Epidermal melanocyte (primary cell): ENCODE measurements at regions not wholly inside any gene's neighbourhood (a gene's known extent, or its start where the extent isn't known, plus 50 kb on each side); places are given as distances from the start of the nearest gene placed in this dataset.
"Not testable (repeated sequence)": the region's sequence is repeated elsewhere in the genome, so short reads cannot be mapped to it uniquely, and the experiment has no call there.

Experiments
- DNase-seq: peaks from one replicate; pipeline ENCODE4 v3.0.0; 2011; ENCODE audit warnings: low spot score; ENCODE audit not compliant: insufficient read length

GRCh38 chr20:53891306-53891894 lies 179.0 kb downstream of the BCAS1 start:
- DNase-seq, result no peak

- DNase-seq, result no peak
Measured at GRCh38 chr20:53890443-53891305, 179.7 kb downstream of the BCAS1 start.

- no peak for DNase-seq
Measured at GRCh38 chr20:53889411-53890148, 180.8 kb downstream of the BCAS1 start.

GRCh38 chr20:53888951-53889350 lies 181.4 kb downstream of the BCAS1 start:
- DNase-seq, result no peak

DNA sequence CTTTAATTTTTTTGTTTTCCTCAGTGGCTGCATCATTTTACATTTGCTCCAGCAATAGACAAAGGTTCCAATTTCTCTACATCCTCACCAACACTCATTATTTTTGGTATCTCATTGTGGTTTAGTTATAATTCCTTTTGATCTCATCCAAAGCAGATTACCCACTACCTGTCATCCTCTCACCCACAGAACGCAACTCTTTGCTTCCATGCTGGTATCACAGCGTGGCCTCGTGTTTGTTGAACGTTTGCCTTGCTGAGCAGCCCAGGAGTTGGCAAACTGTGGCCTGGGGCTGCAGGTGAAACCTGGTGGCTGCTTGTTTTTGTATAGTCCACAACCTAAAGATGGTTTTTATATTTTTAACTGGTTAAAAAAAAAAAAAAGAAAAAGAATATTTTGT lies 181.9 kb downstream of the BCAS1 start:
- DNase-seq, result no peak

GRCh38 chr20:53887973-53888372 lies 182.4 kb downstream of the BCAS1 start:
- no peak for DNase-seq

DNA sequence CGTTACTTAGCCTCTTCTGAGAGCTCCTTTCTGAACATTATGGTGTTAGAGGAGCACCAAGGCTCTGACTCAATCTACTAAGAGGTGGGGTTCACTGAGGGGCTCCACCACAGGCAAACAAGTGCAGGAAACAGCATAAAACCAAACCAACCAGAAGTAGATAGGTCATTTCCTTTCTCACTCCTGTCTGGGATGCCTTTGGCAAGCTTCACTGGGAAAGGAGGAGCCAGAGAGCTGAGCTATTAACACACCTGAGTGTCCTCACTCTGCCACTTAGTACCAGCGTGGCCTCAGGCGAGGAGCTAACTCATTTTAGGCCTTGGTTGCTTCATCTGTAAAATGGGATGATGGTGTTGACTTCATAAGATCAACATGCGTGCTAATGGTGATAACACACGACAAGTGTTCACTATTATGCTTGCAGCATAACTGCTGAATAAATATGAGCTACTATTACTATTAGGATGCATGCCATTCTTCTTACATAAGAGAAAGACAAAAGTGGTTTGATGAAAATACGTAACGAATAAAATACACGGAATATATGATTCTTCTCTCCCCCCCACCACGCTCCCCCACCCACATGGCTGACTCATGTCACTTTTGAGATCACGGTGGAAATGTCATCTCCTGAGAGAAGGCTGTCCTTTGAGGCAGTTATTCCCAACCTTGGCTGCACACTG lies 185.4 kb downstream of the BCAS1 start:
- DNase-seq, result no peak

- no peak for DNase-seq
Measured at GRCh38 chr20:53883098-53883911, 187.1 kb downstream of the BCAS1 start.

DNA sequence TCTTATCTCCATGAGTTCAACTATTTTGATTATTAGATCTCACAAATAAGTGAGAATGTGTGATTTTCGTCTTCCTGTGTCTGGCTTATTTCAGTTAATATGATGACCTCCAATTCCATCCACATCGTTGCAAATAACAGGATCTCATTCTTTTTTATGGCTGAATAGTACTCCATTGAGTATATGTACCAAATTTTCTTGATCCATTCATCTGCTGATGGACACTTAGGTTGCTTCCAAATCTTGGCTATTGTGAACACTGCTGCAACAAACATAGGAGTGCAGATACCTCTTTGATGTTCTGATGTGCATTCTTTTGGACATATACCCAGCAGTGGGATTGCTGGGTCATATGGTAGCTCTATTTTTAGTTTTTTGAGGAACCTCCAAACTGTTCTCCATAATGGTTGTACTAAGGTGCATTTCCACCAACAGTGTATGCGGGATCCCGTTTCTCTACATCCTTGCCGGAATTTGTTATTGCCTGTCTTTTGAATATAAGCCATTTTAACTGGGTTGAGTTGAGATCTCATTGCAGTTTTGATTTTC lies 187.9 kb downstream of the BCAS1 start:
- not testable (repeated sequence) for DNase-seq

DNA sequence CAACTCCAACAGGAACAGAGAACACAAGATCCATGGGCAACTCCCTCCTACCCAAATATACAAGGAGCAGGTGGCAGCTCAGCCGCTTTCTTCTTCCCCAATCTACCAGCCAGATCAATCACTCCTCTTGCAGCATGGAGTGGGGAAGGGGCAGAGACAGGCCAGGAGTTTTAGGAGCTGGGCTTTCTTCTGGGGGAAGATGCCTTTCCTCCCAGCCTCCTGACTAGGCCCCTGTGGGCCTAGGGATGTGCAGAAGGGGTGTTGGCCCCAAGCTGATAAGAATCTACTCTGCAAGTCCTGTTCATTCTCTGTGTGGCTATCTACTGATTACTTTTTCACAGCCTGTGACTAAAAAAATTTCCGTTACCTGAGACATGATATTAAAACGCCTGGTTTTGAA lies 189.0 kb downstream of the BCAS1 start:
- DNase-seq, result no peak

GRCh38 chr20:53880108-53880641 lies 190.2 kb downstream of the BCAS1 start:
- DNase-seq, result no peak

DNA sequence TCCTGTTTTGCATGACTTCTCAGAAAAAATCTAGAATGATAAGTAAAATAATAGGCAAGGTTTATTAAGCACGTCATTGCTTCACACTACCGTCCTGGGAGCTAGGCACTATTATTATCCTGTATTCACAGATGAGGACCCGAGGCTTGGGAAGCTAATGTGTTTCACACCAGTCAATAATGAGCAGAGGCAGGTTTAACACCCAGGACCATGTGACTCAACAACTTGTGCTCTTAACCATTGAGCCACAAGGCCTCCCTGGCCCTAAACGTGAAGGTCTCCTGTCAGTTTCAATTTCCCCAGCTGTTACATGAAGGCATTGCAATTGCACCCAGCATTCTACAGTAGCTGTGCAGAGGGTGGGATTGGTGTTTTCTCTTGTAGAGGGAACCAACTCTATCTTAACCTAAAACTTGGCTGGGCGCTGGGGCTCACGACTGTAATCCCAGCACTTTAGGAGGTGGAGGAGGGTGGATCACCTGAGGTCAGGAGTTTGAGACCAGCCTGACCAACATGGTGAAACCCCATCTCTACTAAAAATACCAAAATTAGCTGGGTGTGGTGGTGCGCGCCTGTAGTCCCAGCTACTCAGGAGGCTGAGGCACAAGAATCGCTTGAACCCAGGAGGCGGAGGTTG lies 191.2 kb downstream of the BCAS1 start:
- no peak for DNase-seq

DNA sequence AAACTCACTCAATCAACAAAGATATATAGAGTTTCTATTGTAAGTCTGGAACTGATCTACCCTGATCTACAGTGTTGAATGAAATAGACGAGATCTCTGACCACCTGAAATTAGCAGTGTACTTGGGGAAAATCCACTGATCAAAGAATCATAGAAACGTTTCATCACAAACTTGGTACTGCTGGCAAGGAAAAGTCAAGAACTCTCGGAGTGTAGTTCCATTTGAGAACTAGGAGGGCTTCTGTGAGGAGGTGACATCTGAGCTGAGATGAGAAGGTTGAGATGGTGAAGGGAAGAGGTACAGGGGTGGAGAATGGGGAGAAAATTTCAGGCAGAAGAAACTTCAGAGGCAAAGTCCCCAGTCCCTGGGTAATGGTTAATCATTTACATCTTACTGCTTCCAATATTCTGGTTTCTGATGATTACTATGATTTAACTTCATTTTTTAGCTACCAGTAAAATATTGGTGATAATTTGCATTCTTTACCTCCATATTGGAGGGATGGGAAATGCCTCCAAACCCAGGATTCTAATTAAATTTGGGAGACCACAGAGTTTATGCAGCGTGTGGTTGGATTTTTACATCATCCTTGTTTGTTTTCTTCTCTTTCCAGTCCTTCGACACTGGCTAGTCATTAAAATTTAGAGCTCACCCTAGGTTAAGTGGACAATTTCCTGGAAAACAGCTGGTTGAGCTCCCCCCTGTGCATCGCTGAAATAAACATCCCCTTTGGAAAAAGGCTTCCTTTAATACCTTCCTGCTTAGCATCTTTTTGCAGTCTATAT lies 191.9 kb downstream of the BCAS1 start:
- no peak for DNase-seq

- DNase-seq, result no peak
Measured at GRCh38 chr20:53876956-53877355, 193.4 kb downstream of the BCAS1 start.

DNA sequence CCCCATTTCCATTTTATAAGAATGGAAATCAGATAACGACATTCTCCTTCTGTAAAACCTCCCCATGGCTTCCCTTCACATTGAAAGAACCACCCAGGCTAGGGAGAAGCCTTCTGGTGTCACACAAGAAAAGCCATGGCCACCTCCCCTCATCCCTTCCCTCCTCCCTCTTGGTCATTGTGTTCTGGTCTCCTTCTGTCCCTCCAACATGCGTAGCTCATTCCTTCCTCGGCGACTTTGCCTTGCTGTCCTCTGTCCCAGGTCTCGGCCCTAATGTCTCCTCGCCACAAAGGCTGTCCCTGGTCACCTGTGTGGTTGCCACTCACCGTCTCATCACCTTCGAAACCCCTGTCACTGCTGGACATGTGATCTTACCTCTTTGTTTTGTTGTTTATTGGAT lies 193.9 kb downstream of the BCAS1 start:
- DNase-seq, result no peak

DNA sequence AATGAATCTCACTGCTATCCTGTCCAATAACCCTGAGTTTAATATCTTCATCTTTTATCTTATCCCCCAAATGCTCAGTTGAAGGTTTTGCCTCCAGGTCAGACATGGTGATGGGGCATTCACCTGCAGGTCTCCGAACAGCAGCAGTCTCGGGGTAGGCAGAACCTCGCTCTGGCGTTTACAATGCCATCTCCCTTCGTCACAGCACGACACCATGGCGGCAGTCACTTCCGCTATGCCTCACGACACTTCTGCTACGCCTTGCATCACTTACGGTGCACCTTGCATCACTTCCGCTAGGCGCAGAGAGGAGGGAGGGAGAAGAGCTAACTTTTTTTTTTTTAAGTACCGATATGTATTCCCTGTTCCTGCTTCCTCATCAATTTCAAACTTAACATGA lies 194.9 kb downstream of the BCAS1 start:
- no peak for DNase-seq

DNA sequence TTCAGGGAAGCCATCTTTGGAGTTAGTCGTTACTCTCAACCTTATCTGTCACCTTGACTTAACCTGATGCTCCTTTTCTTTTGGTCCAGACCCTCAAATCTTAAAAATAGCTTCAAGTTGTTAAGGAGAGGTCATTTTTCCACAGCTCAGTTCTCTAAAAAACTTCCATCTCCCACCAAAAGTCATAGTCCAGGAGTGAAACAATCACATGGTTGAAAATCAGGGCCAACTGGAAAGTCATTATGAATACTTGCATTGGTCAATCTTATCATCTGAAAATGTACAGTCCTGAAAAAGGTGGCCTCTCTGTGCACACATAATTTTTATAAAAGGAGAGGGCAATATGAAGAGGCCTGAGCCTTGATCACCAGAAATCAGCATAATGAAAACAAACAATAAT lies 195.7 kb downstream of the BCAS1 start:
- no peak for DNase-seq

GRCh38 chr20:53874104-53874503 lies 196.3 kb downstream of the BCAS1 start:
- DNase-seq, result no peak

- DNase-seq, result no peak
Measured at GRCh38 chr20:53873230-53873604, 197.2 kb downstream of the BCAS1 start.
